ENCODE measurements at regions not wholly inside any gene's neighbourhood (a gene's known extent, or its start where the extent isn't known, plus 50 kb on each side); places are given as distances from the start of the nearest gene placed in this dataset.
"Not testable (repeated sequence)": the region's sequence is repeated elsewhere in the genome, so short reads cannot be mapped to it uniquely, and the experiment has no call there.

GRCh38 chr3:56955492-56956111, 104.9 kb upstream of the SPATA12 start:
- no peak for DNase-seq (ENCODE audit: low read depth)

GRCh38 chr3:56954125-56954524, 106.3 kb upstream of the SPATA12 start:
- DNase-seq (ENCODE audit: low read depth): no peak

GRCh38 chr3:56952846-56953245, 107.6 kb upstream of the SPATA12 start:
- DNase-seq (ENCODE audit: low read depth): no peak

- DNase-seq (ENCODE audit: low read depth): no peak
Measured at GRCh38 chr3:56952061-56952460, 108.4 kb upstream of the SPATA12 start.

GRCh38 chr3:56951366-56951765, 109.1 kb upstream of the SPATA12 start:
- no peak for DNase-seq (ENCODE audit: low read depth)

- not testable (repeated sequence) for DNase-seq (ENCODE audit: low read depth)
Measured at GRCh38 chr3:56945378-56945777, 115.1 kb upstream of the SPATA12 start.

- DNase-seq (ENCODE audit: low read depth): no peak
Measured at GRCh38 chr3:56942523-56942922, 117.9 kb upstream of the SPATA12 start.

- no peak for DNase-seq (ENCODE audit: low read depth)
Measured at GRCh38 chr3:56940976-56941375, 119.5 kb upstream of the SPATA12 start.

GRCh38 chr3:56940321-56940720, 120.1 kb upstream of the SPATA12 start:
- no peak for DNase-seq (ENCODE audit: low read depth)

GRCh38 chr3:56939834-56940233, 120.6 kb upstream of the SPATA12 start:
- DNase-seq (ENCODE audit: low read depth): no peak

- no peak for DNase-seq (ENCODE audit: low read depth)
Measured at GRCh38 chr3:56938530-56938929, 121.9 kb upstream of the SPATA12 start.

GRCh38 chr3:56937580-56937979, 122.9 kb upstream of the SPATA12 start:
- DNase-seq (ENCODE audit: low read depth): no peak

- DNase-seq (ENCODE audit: low read depth): no peak
Measured at GRCh38 chr3:56935811-56936210, 124.7 kb upstream of the SPATA12 start.

GRCh38 chr3:56934481-56934880, 126.0 kb upstream of the SPATA12 start:
- DNase-seq (ENCODE audit: low read depth): not testable (repeated sequence)

GRCh38 chr3:56933803-56934202, 126.7 kb upstream of the SPATA12 start:
- no peak for DNase-seq (ENCODE audit: low read depth)

- no peak for DNase-seq (ENCODE audit: low read depth)
Measured at GRCh38 chr3:56932866-56933265, 127.6 kb upstream of the SPATA12 start.

- DNase-seq (ENCODE audit: low read depth): no peak
Measured at GRCh38 chr3:56931836-56932235, 128.6 kb upstream of the SPATA12 start.

GRCh38 chr3:56930706-56931105, 129.0 kb upstream of the ARHGEF3 start:
- peak; percentile 9 for DNase-seq (ENCODE audit: low read depth)

- DNase-seq (ENCODE audit: low read depth): no peak
Measured at GRCh38 chr3:56929809-56930615, 128.3 kb upstream of the ARHGEF3 start.

- peak; percentile 23 for DNase-seq (ENCODE audit: low read depth)
Measured at GRCh38 chr3:56928379-56929068, 126.8 kb upstream of the ARHGEF3 start.

- no peak for DNase-seq (ENCODE audit: low read depth)
Measured at GRCh38 chr3:56927855-56928254, 126.1 kb upstream of the ARHGEF3 start.

GRCh38 chr3:56926947-56927282, 125.2 kb upstream of the ARHGEF3 start:
- no peak for DNase-seq (ENCODE audit: low read depth)
